Superior temporal gyrus (tissue), 1 donor: ENCODE measurements at regions not wholly inside any gene's neighbourhood (a gene's known extent, or its start where the extent isn't known, plus 50 kb on each side); places are given as distances from the start of the nearest gene placed in this dataset.
A peak's percentile ranks its signal among the peaks of the same experiment; 100 is the strongest.
"Not testable (repeated sequence)": the region's sequence is repeated elsewhere in the genome, so short reads cannot be mapped to it uniquely, and the experiment has no call there.

Source experiments
- DNase-seq: peaks from one replicate; pipeline ENCODE4 v3.0.0-alpha.2; 2016; ENCODE audit errors: extremely low spot score

DNA sequence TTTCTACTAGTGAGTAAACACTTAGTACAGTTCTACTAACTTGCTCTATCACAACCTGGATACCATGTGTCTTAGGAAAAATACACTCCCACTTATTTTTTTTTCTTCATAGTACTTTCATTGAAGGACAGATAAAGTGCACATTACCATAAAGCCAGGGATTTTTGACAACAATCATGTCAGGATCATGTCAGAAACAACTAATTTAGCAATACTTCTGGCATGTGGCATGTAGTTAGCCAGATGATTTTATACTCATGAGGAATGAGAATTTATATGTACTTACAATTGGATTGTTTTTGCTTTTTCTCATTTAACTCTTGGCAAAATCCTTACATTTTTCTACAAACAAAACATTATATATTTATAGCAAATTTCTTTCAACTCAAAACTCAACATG lies 630.7 kb upstream of the GRM3 start:
- no peak for DNase-seq

GRCh38 chr7:86008898-86009297 lies 634.8 kb upstream of the GRM3 start:
- DNase-seq, result no peak

- no peak for DNase-seq
Observed at GRCh38 chr7:86006909-86007308, 636.8 kb upstream of the GRM3 start.

DNA sequence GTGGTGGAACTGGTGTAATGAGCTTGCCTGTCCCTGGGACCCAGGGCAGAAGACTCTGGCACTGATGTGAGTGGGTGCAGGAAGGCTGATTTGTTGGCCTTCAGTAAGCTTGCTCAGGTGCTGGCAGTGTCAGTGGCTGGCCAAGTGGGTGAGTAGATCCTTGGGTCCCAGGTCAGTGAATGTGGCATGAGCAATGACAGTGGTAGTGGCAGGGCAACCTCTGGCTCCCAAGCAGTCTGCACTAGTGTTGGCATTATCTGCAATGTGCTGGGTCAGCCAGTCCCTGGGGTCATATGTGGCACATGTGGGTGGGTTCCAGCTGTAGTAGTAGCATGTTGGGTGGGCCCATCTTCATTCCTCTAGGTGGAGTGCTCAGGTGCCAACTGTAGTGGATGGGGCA lies 640.9 kb upstream of the GRM3 start:
- no peak for DNase-seq

DNA sequence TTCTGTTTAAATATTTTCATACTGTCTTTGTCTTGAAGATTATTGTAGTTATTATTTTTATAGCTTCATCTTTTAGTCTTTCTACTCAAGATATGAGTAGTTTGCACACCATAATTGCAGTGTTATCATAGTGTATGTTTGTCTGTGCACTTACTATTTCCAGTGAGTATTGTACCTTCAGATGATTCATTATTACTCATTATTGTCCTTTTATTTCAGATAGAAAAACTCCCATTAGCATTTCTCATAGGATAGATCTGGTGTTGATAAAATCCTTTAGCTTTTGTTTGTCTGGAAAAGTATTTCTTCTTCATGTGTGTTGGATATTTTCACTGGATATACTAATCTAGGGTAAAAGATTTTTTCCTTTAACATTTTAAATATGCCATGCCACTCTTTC lies 646.2 kb upstream of the GRM3 start:
- DNase-seq, result no peak

DNA sequence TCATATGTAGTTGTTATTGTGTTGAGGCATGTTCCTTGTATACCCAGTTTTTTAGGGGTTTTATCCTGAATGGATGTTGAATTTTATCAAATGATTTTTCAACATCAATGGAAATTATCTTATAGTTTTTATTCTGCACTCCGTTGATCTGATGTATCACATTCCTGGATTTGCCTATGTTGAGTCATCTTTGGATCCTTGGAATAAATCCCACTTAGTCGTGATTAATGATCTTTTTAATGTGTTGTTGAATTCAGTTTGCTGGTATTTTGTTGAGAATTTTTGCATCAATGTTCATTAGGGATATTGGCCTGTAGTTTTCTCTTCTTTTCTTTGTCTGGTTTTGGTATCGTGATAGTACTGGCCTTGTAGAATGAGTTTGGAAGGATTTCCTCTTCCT lies 648.6 kb upstream of the GRM3 start:
- no peak for DNase-seq

GRCh38 chr7:85980740-85981139 lies 663.0 kb upstream of the GRM3 start:
- no peak for DNase-seq

DNA sequence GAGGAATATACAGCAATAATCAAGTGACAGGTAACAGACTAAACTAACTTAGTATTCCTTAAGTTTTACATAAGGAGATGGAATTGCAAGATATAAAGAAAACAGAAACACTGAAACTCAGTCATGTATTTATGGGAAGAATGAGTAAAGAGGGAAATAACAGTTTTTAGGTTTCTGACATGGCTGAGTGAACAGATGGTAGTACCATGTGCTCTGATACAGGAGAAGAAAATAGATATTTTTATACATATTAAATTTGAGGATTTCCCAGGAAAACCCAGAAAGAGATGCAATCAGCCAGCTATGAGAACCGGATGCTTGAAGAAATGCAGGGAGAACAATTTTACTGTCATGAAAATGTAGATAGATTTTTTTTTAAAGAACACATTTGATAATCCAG lies 669.5 kb upstream of the GRM3 start:
- DNase-seq, result peak; percentile 34

DNA sequence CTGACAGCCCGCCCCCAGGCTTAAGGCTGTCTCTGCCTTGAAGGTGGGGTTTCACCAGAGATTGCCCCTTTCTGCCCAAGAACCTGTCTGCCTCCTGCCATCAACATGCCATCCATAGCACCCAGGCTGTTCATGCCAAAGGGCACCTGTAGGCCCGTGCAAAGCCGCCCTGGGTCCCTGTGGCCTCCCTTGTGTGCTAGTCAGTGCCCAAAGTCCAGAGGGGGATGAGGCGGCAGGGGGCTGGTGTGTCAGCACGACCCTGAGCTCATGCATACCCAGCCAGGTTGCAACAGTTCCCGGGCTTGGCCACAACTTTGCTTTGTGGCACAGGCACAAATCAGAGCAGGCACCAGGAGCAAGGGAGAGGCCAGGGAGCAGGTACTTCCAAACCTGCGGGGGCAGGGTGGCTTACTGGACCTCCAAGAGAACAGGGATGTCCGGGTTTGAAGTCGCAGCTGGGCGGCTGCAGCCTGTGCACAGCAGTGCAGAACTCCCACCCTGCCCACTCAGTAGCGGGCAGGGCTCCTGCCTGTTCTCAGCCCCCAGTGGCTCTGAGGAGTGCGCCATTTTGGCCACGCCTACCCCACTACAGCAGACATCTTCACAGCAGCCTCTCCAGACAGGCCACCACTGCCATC lies 671.1 kb upstream of the GRM3 start:
- DNase-seq, result no peak

GRCh38 chr7:85954961-85955360 lies 688.7 kb upstream of the GRM3 start:
- DNase-seq, result no peak

- DNase-seq, result no peak
Observed at GRCh38 chr7:85950871-85951270, 692.8 kb upstream of the GRM3 start.

DNA sequence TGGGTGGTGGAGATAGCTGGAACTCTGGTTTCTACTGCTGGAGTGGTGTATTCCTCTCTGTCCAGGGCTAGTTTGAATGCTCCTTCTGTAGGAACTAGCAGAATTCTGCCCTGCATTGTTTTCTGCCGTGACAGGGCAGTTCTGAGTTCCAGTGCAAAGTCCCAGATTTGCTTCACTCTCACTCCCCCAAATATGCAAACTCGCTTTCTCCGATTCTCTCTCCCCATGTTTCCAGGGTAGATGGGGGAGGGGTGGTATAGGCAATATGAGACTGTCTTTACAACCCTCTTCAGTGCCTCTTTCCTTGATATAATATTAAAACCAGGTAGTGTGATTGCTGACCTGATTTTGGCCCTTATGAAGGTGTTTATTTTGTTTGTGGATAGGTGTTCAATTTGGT lies 693.3 kb upstream of the GRM3 start:
- no peak for DNase-seq

DNA sequence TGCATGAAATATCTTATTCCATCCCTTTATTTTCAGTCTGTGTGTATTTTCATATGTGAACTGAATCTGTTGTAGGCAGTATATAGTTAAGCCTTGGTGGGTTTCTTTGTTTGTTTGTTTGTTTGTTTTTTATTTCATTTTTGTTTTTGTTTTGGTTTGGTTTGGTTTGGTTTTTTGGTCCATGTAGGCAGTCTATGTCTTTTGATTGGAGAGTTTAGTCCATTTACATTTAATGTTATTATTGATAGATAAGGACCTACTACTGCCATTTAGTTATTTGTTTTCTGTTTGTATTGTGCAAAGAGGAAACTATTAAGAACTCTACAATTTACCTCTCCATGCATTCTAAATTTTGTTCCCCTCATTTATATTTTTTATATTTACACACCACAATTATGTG lies 695.9 kb upstream of the GRM3 start:
- DNase-seq, result no peak

GRCh38 chr7:85940798-85941197 lies 702.9 kb upstream of the GRM3 start:
- DNase-seq, result no peak

DNA sequence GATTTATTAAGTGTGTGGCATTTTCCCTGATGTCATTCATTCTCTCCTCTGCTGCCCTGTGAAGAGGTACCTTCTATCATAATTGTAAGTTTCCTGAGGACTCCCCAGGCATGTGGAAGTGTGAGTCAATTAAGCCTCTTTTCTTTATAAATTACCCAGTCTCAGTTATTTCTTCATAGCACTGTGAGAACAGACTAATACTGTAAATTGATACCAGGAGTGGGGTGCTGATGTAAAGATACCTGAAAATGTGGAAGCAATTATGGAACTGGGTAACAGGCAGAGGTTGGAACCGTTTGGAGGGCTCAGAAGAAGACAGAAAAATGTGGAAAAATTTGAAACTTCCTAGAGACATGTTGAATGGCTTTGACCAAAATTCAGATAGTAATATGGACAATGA lies 711.8 kb upstream of the GRM3 start:
- no peak for DNase-seq

- DNase-seq, result peak; percentile 27
Observed at GRCh38 chr7:85928500-85928899, 715.2 kb upstream of the GRM3 start.

- DNase-seq, result no peak
Observed at GRCh38 chr7:85927226-85927625, 716.5 kb upstream of the GRM3 start.

GRCh38 chr7:85924062-85924461 lies 719.6 kb upstream of the GRM3 start:
- DNase-seq, result no peak

DNA sequence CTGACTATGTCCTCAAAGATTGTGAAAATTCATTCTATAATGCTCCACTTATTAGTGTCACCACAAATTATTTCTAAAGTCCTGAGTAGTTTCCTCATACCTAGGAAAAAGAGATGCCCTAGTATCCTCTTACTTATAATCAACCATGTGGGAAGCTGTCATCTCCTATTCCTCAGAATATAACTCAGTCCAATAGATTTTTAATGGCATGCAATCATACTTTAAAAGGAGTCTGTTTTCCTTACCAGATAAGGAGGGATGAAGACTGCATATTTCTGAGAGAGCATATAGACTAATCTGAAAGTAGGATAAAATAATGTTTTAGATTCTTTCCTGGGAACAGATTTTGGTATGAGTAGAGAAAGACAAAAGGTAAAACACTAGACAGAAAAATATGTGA lies 727.7 kb upstream of the GRM3 start:
- no peak for DNase-seq

GRCh38 chr7:85914437-85914836 lies 727.6 kb upstream of the SEMA3D start:
- no peak for DNase-seq

DNA sequence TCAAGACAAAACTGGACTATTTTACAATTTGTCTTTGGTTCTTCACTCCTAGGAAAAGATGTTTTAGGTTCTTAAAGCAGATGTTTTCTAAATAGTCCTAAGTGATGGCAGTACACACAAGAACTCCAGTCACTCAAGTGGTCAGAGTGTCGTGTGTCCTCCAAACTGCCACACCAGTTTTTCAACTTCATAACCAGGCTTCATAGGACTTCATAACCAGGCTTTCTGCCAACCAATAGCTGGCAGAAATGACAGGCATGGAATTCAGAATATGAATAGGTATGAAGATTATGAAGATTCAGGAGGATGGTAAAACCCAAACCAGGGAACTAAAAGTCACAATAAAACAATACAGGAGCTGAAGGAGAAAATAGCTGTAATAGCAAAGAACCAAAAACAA lies 721.2 kb upstream of the SEMA3D start:
- no peak for DNase-seq

- no peak for DNase-seq
Observed at GRCh38 chr7:85897967-85898366, 711.1 kb upstream of the SEMA3D start.

- no peak for DNase-seq
Observed at GRCh38 chr7:85896531-85896930, 709.7 kb upstream of the SEMA3D start.

DNA sequence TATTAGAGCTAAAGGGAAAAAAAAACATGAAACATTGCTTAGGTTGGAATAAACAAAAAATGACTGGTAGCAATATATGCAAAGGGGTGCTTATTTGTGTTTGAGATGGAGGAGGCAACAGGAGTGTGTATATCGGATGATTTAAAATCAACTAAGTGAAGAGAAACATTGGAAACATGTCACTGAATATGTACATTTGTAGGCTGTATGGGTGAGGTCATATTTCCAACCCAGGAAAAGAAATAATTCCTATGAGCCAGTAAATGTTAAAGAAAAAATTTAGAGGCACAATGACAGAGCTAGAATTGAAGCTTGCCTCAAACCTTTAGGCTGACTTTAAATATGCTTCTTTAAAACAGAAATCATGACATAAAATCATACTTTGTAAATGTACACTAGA lies 709.0 kb upstream of the SEMA3D start:
- DNase-seq, result no peak

DNA sequence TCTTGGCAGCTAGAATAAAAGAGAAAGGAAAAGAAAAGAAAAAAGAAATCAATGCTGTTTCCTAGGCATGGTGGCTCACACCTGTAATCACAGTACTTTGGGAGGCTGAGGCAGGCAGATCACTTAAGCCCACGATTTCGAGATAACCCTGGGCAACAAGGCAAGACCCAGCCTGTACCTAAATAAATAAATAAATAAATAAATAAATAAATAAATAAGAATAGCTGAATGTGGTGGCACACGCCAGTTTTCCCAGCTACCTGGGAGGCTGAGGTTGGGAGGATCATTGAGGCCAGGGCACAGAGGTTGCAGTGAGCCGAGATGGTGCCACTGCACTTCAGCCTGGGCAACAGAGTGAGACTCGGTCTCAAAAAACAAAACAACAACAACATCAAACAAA lies 705.0 kb upstream of the SEMA3D start:
- not testable (repeated sequence) for DNase-seq
